ENCODE measurements at regions not wholly inside any gene's neighbourhood (a gene's known extent, or its start where the extent isn't known, plus 50 kb on each side); places are given as distances from the start of the nearest gene placed in this dataset.

GRCh38 chr3:177537612-177538011 lies 340.3 kb upstream of the TBL1XR1 start:
- intact Hi-C loops (cut with DNase I) = no loop called here
- 92 to 100% (median 95%) methylated on average over 1 of the region's 1 CpG for WGBS, 4 donors
- ATAC-seq = peak in 1 of 4 donors; percentile 28

GRCh38 chr3:177538048-177538749 lies 340.9 kb upstream of the TBL1XR1 start:
- peak in 1 of 12 donors; percentile 20 for TF ChIP-seq CTCF (IDR thresholded peaks at IDR 0.05)
- TF ChIP-seq POLR2A (IDR thresholded peaks at IDR 0.05) = no peak
- Histone ChIP-seq H3K27ac (peak overlapping the region in 1 of 12 donors; percentile 40), H3K36me3 (no peaks in the 10 kb centered on the region), H3K9me3 (no peaks in the 10 kb centered on the region), H3K4me1 (peaks cover 3 to 31% (median 19%) of the 10 kb centered on the region in 12 donors), H3K4me3 (no peak overlapping the region), H3K27me3 (no peaks in the 10 kb centered on the region)
- intact Hi-C loops (cut with DNase I) = no loop called here
- ATAC-seq (peak; percentile 76 to 95 (median 84)), DNase-seq (peak in 4 of 5 donors; percentile 52 to 63 (median 61))
- 29 to 47% (median 32%) methylated on average over 4 of the region's 4 CpGs for WGBS, 4 donors

More at GRCh38 chr3:177537612-177538011, 340.3 kb upstream of the TBL1XR1 start:
- Histone ChIP-seq H3K36me3 (no peaks in the 10 kb centered on the region), H3K27ac (no peak overlapping the region), H3K27me3 (no peaks in the 10 kb centered on the region), H3K4me1 (peaks cover 3 to 31% (median 19%) of the 10 kb centered on the region in 12 donors), H3K9me3 (no peaks in the 10 kb centered on the region), H3K4me3 (no peak overlapping the region)
- DNase-seq = no peak
- TF ChIP-seq POLR2A (IDR thresholded peaks at IDR 0.05) (no peak), CTCF (IDR thresholded peaks at IDR 0.05) (no peak)

GRCh38 chr3:177538750-177539730 lies 341.8 kb upstream of the TBL1XR1 start:
- no peaks in the 10 kb centered on the region for H3K36me3 ChIP-seq
- H3K4me1 ChIP-seq = peaks cover 3 to 31% (median 19%) of the 10 kb centered on the region in 12 donors
- no peak overlapping the region for H3K4me3 ChIP-seq
- intact Hi-C loops (cut with DNase I) = no loop called here
- peak overlapping the region in 2 of 12 donors; percentile 4 to 40 for H3K27ac ChIP-seq
- H3K27me3 ChIP-seq = no peaks in the 10 kb centered on the region
- 59 to 70% (median 68%) methylated on average over 9 of the region's 9 CpGs for WGBS, 4 donors
- ATAC-seq = no peak
- H3K9me3 ChIP-seq = no peaks in the 10 kb centered on the region
- TF ChIP-seq CTCF (IDR thresholded peaks at IDR 0.05) = no peak
- no peak for TF ChIP-seq POLR2A (IDR thresholded peaks at IDR 0.05)
- DNase-seq = no peak

GRCh38 chr3:177541541-177541940 lies 344.3 kb upstream of the TBL1XR1 start:
- Histone ChIP-seq H3K4me3 (no peak overlapping the region), H3K27ac (no peak overlapping the region), H3K4me1 (peaks cover 3 to 31% (median 19%) of the 10 kb centered on the region in 12 donors), H3K9me3 (no peaks in the 10 kb centered on the region), H3K36me3 (no peaks in the 10 kb centered on the region), H3K27me3 (no peaks in the 10 kb centered on the region)
- no peak for ATAC-seq
- WGBS, 4 donors = 88 to 96% (median 93%) methylated on average over 4 of the region's 4 CpGs
- no peak for DNase-seq
- TF ChIP-seq CTCF (IDR thresholded peaks at IDR 0.05) = no peak
- intact Hi-C loops (cut with DNase I) = no loop called here

Measured in heart left ventricle (tissue), 16 donors.